HCT116 (cell line): ENCODE measurements at regions not wholly inside any gene's neighbourhood (a gene's known extent, or its start where the extent isn't known, plus 50 kb on each side); places are given as distances from the start of the nearest gene placed in this dataset.

Source experiments
- ATAC-seq: fragments of 200-7000 bp; cut with Tn5 transposase; 2 replicates; pipeline ENCODE4 v1.9.1; 2020; ENCODE audit warnings: mild to moderate bottlenecking, moderate library complexity
- BruUV-seq: library from RNA; stranded (reverse); fragments of 400-500 nt; replicated peaks from 2 replicates; lab custom pipeline; 2021; lab: Mats Ljungman, UMichigan
- CTCF ChIA-PET: fragments of 300-600 bp; sonication (Branson Sonifier 250); formaldehyde crosslinking; loops from one replicate; lab custom pipeline; 2021; ENCODE audit warnings: antibody characterized with exemption; lab: Charles Lee
- POLR2A ChIA-PET: fragments of 300-600, 350-600 bp; sonication (Branson Sonifier 250); formaldehyde crosslinking; loops from one replicate; lab custom pipeline; 2021; ENCODE audit warnings: antibody characterized with exemption; lab: Charles Lee
- RAD21 ChIA-PET, 2 experiments: fragments of 300-600 bp; sonication (Branson Sonifier 250); formaldehyde crosslinking; loops; one replicate each; lab custom pipeline; 2023; ENCODE audit warnings: low total read pairs in 2 of 2; ENCODE audit not compliant: uncharacterized antibody in 2 of 2, unreplicated experiment in 2 of 2, low non-redundant PET in 1 of 2; lab: Charles Lee
- DNase-seq: peaks from one replicate; pipeline ENCODE4 v3.0.0-alpha.2; 2010; ENCODE audit warnings: low read depth, low spot score
- H2AFZ ChIP-seq: fragments of 200-600 bp; shearing (Covaris generic), sonication (generic); 2 replicates; pipeline ENCODE4 v1.6.1; 2017; ENCODE audit warnings: low read depth, mixed run types, mixed read lengths, antibody characterized with exemption, low read length; ENCODE audit not compliant: poor library complexity, severe bottlenecking
- H3K27ac ChIP-seq: 2 replicates; pipeline ENCODE4 v1.5.1; 2012; ENCODE audit warnings: low read depth, low read length
- H3K27me3 ChIP-seq: fragments of 200-600 bp; sonication (generic); 2 replicates; pipeline ENCODE4 v1.6.1; 2016; ENCODE audit warnings: mixed run types, low read length, mixed read lengths; ENCODE audit not compliant: insufficient read depth
- H3K36me3 ChIP-seq, 2 experiments: fragments of 200-500 bp in 1 of 2; fragments of 200-600 bp in 1 of 2; sonication (Bioruptor generic) in 1 of 2; sonication (generic) in 1 of 2; 2 replicates each; pipeline versions ENCODE4 v1.5.1 to v1.6.1; 2014 to 2016; ENCODE audit warnings: low read length in 2 of 2, inconsistent platforms in 1 of 2, mixed read lengths in 1 of 2, mixed run types in 1 of 2; ENCODE audit not compliant: insufficient read depth in 2 of 2, control insufficient read depth in 1 of 2
- H3K4me1 ChIP-seq, 2 experiments: fragments of 200-600 bp in 1 of 2; sonication (generic) in 1 of 2; 2 replicates each; pipeline versions ENCODE4 v1.5.1 to v1.6.1; 2012 to 2017; ENCODE audit warnings: low read length in 2 of 2, inconsistent platforms in 1 of 2, mild to moderate bottlenecking in 1 of 2, mixed read lengths in 1 of 2, mixed run types in 1 of 2, moderate library complexity in 1 of 2; ENCODE audit not compliant: insufficient read depth in 2 of 2, control insufficient read depth in 1 of 2
- H3K4me2 ChIP-seq: fragments of 200-600 bp; sonication (generic); 2 replicates; pipeline ENCODE4 v1.6.1; 2017; ENCODE audit warnings: mixed run types, low read length, mixed read lengths
- H3K4me3 ChIP-seq, 2 experiments: fragments of 200-600 bp in 1 of 2; sonication (generic) in 1 of 2; replicated peaks in 1 of 2; 2 replicates each; pipeline ENCODE4 v1.5.1; 2011 to 2016; ENCODE audit warnings: low read length in 2 of 2, control low read depth in 1 of 2, low read depth in 1 of 2, mild to moderate bottlenecking in 1 of 2, mixed read lengths in 1 of 2, mixed run types in 1 of 2
- H3K79me2 ChIP-seq: fragments of 200-600 bp; sonication (generic); 2 replicates; pipeline ENCODE4 v1.6.1; 2017; ENCODE audit warnings: mild to moderate bottlenecking, mixed run types, low read length, moderate library complexity, mixed read lengths; ENCODE audit not compliant: insufficient read depth
- H3K9ac ChIP-seq: fragments of 200-600 bp; sonication (generic); 2 replicates; pipeline ENCODE4 v1.6.1; 2016; ENCODE audit warnings: low read length, mixed read lengths
- H3K9me2 ChIP-seq: fragments of 200-600 bp; sonication (generic), shearing (Covaris generic); 2 replicates; pipeline ENCODE4 v1.6.1; 2017; ENCODE audit warnings: mixed run types, mild to moderate bottlenecking, moderate library complexity; ENCODE audit not compliant: insufficient read depth
- H3K9me3 ChIP-seq, 2 experiments: fragments of 200-500 bp in 1 of 2; fragments of 200-600 bp in 1 of 2; sonication (Bioruptor generic) in 1 of 2; sonication (generic) in 1 of 2; 2 replicates each; pipeline ENCODE4 v1.6.1; 2014 to 2017; ENCODE audit warnings: low read length in 2 of 2, mixed read lengths in 2 of 2, inconsistent platforms in 1 of 2, low read depth in 1 of 2, mild to moderate bottlenecking in 1 of 2, mixed run types in 1 of 2, moderate library complexity in 1 of 2; ENCODE audit not compliant: control insufficient read depth in 1 of 2, insufficient read depth in 1 of 2
- H4K20me1 ChIP-seq: fragments of 200-600 bp; sonication (generic), shearing (Covaris generic); 2 replicates; pipeline ENCODE4 v1.6.1; 2017; ENCODE audit warnings: mixed run types, mild to moderate bottlenecking, moderate library complexity; ENCODE audit not compliant: insufficient read depth
- CBX3 ChIP-seq: IDR thresholded peaks from 2 replicates; pipeline ENCODE4 v1.6.1; 2012; ENCODE audit warnings: low read depth
- EZH2phosphoT487 ChIP-seq: fragments of 200-600 bp; IDR thresholded peaks from 2 replicates; pipeline ENCODE4 v1.6.1; 2018; ENCODE audit warnings: antibody characterized with exemption, borderline replicate concordance
- POLR2A ChIP-seq: IDR thresholded peaks from 2 replicates; pipeline ENCODE4 v1.7.0; 2011; ENCODE audit warnings: borderline replicate concordance; ENCODE audit not compliant: insufficient read depth, insufficient read length; ENCODE audit errors: extremely low read depth
- SP1 ChIP-seq: IDR thresholded peaks from 2 replicates; pipeline ENCODE4 v1.6.1; 2012; ENCODE audit warnings: low read depth
- TCF7L2 ChIP-seq: IDR thresholded peaks from 2 replicates; pipeline ENCODE4 v1.7.0; 2011; ENCODE audit warnings: borderline replicate concordance, inconsistent platforms; ENCODE audit not compliant: insufficient read depth, insufficient read length; ENCODE audit errors: extremely low read depth
- ZFX ChIP-seq: fragments of 450-650 bp; IDR thresholded peaks from 2 replicates; pipeline ENCODE4 v1.6.1; 2017
- ZNF274 ChIP-seq: fragments of 200-500 bp; sonication (Bioruptor generic); IDR thresholded peaks from 2 replicates; pipeline ENCODE4 v1.6.1; 2014; ENCODE audit warnings: mild to moderate bottlenecking, low read depth, low read length, inconsistent platforms
- intact Hi-C: fragments of 100-400 bp; cut with micrococcal nuclease; formaldehyde crosslinking; loops from 2 replicates; pipeline ENCODE4 v1.10.0; 2022
- TF ChIP-seq, protein P1 (sequence below): IDR thresholded peaks from 2 replicates; pipeline ENCODE4 v1.6.1; 2012
- TF ChIP-seq, protein P2 (sequence below), 3 experiments: fragments of 200-600 bp in 1 of 3; sonication (generic) in 1 of 3; IDR thresholded peaks in 2 of 3; conservative IDR thresholded peaks in 1 of 3; 2 replicates each; pipeline ENCODE4 v1.5.1; 2012 to 2017; ENCODE audit warnings: low read depth in 2 of 3, low read length in 2 of 3, antibody characterized with exemption in 1 of 3, borderline replicate concordance in 1 of 3, control low read depth in 1 of 3, mild to moderate bottlenecking in 1 of 3, mixed read lengths in 1 of 3, mixed run types in 1 of 3, moderate library complexity in 1 of 3; ENCODE audit not compliant: insufficient read depth in 1 of 3

DNA sequence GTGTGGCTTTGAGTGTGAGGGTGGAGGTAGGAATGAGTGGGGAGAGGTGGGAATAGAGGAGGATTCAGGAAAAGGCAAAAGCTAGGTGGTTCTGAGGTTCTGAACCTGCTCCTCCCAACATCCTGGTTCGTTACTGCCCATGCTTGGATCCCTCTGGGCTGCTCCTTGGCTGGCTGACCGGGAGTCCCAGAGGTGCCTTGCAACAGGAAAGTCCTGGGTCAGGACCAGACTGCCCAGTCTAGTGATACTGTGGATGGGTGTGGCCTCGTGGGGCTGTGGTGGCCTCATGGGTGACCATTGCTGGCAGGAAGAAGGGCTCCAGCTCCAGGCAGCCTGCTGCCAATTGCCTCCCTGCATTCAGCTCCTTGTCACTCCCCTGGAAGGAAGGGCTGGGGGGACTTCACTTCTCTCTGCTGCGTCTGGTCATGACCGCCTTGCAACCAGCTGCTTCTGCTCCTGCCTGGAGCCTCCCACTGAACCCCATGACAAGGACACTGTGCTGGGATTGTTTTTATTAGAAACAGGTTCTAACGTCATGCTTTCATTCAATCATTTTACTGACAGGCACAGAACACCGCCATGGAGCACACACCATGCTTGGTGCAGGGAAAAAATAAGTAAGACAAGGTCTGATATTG lies 61.5 kb upstream of the UBL3 start:
- CTCF ChIA-PET: interaction anchor here (1.0 kb wide), 1 partner anchor 12 kb away, joined by 4 read pairs; no protein-coding TSS in a partner anchor
- Histone ChIP-seq H4K20me1 (no peaks in the 10 kb centered on the region), H3K9me2 (no peaks in the 10 kb centered on the region), H2AFZ (no peak overlapping the region), H3K79me2 (no peaks in the 10 kb centered on the region), H3K36me3 (no peaks in the 10 kb centered on the region), H3K9me3 (no peaks in the 10 kb centered on the region), H3K4me1 (peaks cover 0 to 3% of the 10 kb centered on the region in 2 experiments; a peak in 1 of 4 replicates), H3K4me3 (no peak overlapping the region), H3K9ac (no peak overlapping the region), H3K27ac (no peak overlapping the region), H3K27me3 (no peaks in the 10 kb centered on the region), H3K4me2 (no peak overlapping the region)
- BruUV-seq: no TSS peak
- intact Hi-C loops: no loop called here
- RAD21 ChIA-PET: no interaction called here
- no peak for ATAC-seq
- POLR2A ChIA-PET: no interaction called here
- TF ChIP-seq CBX3 (no peak), SP1 (no peak), ZNF274 (no peak), ZFX (no peak), POLR2A (no peak), TCF7L2 (no peak), EZH2phosphoT487 (no peak)
- TF ChIP-seq, protein P1, sequence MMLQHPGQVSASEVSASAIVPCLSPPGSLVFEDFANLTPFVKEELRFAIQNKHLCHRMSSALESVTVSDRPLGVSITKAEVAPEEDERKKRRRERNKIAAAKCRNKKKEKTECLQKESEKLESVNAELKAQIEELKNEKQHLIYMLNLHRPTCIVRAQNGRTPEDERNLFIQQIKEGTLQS: no peak
- TF ChIP-seq, protein P2, sequence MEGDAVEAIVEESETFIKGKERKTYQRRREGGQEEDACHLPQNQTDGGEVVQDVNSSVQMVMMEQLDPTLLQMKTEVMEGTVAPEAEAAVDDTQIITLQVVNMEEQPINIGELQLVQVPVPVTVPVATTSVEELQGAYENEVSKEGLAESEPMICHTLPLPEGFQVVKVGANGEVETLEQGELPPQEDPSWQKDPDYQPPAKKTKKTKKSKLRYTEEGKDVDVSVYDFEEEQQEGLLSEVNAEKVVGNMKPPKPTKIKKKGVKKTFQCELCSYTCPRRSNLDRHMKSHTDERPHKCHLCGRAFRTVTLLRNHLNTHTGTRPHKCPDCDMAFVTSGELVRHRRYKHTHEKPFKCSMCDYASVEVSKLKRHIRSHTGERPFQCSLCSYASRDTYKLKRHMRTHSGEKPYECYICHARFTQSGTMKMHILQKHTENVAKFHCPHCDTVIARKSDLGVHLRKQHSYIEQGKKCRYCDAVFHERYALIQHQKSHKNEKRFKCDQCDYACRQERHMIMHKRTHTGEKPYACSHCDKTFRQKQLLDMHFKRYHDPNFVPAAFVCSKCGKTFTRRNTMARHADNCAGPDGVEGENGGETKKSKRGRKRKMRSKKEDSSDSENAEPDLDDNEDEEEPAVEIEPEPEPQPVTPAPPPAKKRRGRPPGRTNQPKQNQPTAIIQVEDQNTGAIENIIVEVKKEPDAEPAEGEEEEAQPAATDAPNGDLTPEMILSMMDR (IDR thresholded peaks at IDR 0.05 in 2 of 3, conservative IDR thresholded peaks at IDR 0.05 in 1 of 3; ENCODE audit: borderline replicate concordance in 1 of 3, insufficient read depth in 1 of 3, low read depth in 2 of 3, low read length in 2 of 3): no peak
- DNase-seq: no peak
